G401.6 (cell line): ENCODE measurements at regions not wholly inside any gene's neighbourhood (a gene's known extent, or its start where the extent isn't known, plus 50 kb on each side); places are given as distances from the start of the nearest gene placed in this dataset.
A peak's percentile ranks its signal among the peaks of the same experiment; 100 is the strongest.
"Not testable (repeated sequence)": the region's sequence is repeated elsewhere in the genome, so short reads cannot be mapped to it uniquely, and the experiment has no call there.

Experiments used
- FAIRE-seq: peaks from 2 replicates; lab custom pipeline; 2012; peaks lifted over from hg19 to GRCh38; lab: Jason Lieb, UNC

GRCh38 chr4:30454504-30454903 lies 265.7 kb upstream of the PCDH7 start:
- FAIRE-seq, result no peak

- FAIRE-seq, result no peak
Observed at GRCh38 chr4:30456716-30457115, 263.5 kb upstream of the PCDH7 start.

- FAIRE-seq, result no peak
Observed at GRCh38 chr4:30460818-30461217, 259.4 kb upstream of the PCDH7 start.

GRCh38 chr4:30461218-30461617 lies 259.0 kb upstream of the PCDH7 start:
- no peak for FAIRE-seq

GRCh38 chr4:30462445-30463090 lies 257.6 kb upstream of the PCDH7 start:
- no peak for FAIRE-seq

GRCh38 chr4:30471861-30472260 lies 248.3 kb upstream of the PCDH7 start:
- FAIRE-seq, result peak; percentile 89

GRCh38 chr4:30473225-30473624 lies 246.9 kb upstream of the PCDH7 start:
- no peak for FAIRE-seq

GRCh38 chr4:30495251-30495650 lies 224.9 kb upstream of the PCDH7 start:
- no peak for FAIRE-seq

- no peak for FAIRE-seq
Observed at GRCh38 chr4:30495651-30496310, 224.4 kb upstream of the PCDH7 start.

GRCh38 chr4:30511751-30512150 lies 208.4 kb upstream of the PCDH7 start:
- FAIRE-seq, result no peak

GRCh38 chr4:30518211-30518610 lies 202.0 kb upstream of the PCDH7 start:
- no peak for FAIRE-seq

- no peak for FAIRE-seq
Observed at GRCh38 chr4:30525662-30526315, 194.4 kb upstream of the PCDH7 start.

- FAIRE-seq, result no peak
Observed at GRCh38 chr4:30535255-30535654, 184.9 kb upstream of the PCDH7 start.

GRCh38 chr4:30536231-30536630 lies 183.9 kb upstream of the PCDH7 start:
- FAIRE-seq, result no peak

GRCh38 chr4:30537456-30537855 lies 182.7 kb upstream of the PCDH7 start:
- no peak for FAIRE-seq

GRCh38 chr4:30538794-30539193 lies 181.4 kb upstream of the PCDH7 start:
- FAIRE-seq, result no peak

GRCh38 chr4:30543057-30543456 lies 177.1 kb upstream of the PCDH7 start:
- no peak for FAIRE-seq

GRCh38 chr4:30553151-30553550 lies 167.0 kb upstream of the PCDH7 start:
- FAIRE-seq, result no peak

- no peak for FAIRE-seq
Observed at GRCh38 chr4:30553706-30554105, 166.5 kb upstream of the PCDH7 start.

- FAIRE-seq, result no peak
Observed at GRCh38 chr4:30555775-30556174, 164.4 kb upstream of the PCDH7 start.

- FAIRE-seq, result no peak
Observed at GRCh38 chr4:30559481-30559880, 160.7 kb upstream of the PCDH7 start.

GRCh38 chr4:30586850-30587249 lies 133.3 kb upstream of the PCDH7 start:
- FAIRE-seq, result no peak

GRCh38 chr4:30589669-30590068 lies 130.5 kb upstream of the PCDH7 start:
- not testable (repeated sequence) for FAIRE-seq
